ENCODE measurements at regions not wholly inside any gene's neighbourhood (a gene's known extent, or its start where the extent isn't known, plus 50 kb on each side); places are given as distances from the start of the nearest gene placed in this dataset.
"Not testable (repeated sequence)": the region's sequence is repeated elsewhere in the genome, so short reads cannot be mapped to it uniquely, and the experiment has no call there.

GRCh38 chr9:124084087-124084486, 72.5 kb downstream of the LHX2 start:
- ATAC-seq: no peak
- intact Hi-C loops (cut with DNase I): no loop called here
- WGBS: 83% methylated on average over 7 of the region's 7 CpGs

GRCh38 chr9:124087226-124087625, 75.7 kb downstream of the LHX2 start:
- H3K9me3 ChIP-seq (ENCODE audit: control insufficient read depth, low read length): no peaks in the 10 kb centered on the region
- intact Hi-C loops (cut with DNase I): no loop called here
- no peak overlapping the region for H3K4me3 ChIP-seq (ENCODE audit: low read length)
- DNase-seq: no peak
- WGBS: 90% methylated on average over 2 of the region's 2 CpGs
- no peak for ATAC-seq
- H3K4me1 ChIP-seq (ENCODE audit: control insufficient read depth, insufficient read depth, low read length): no peaks in the 10 kb centered on the region
- no peaks in the 10 kb centered on the region for H3K27me3 ChIP-seq (ENCODE audit: control insufficient read depth, insufficient read depth)
- no peak overlapping the region for H3K27ac ChIP-seq (ENCODE audit: low read length)

More at GRCh38 chr9:124084087-124084486, 72.5 kb downstream of the LHX2 start:
- H3K27me3 ChIP-seq (ENCODE audit: control insufficient read depth, insufficient read depth): no peaks in the 10 kb centered on the region
- no peak overlapping the region for H3K27ac ChIP-seq (ENCODE audit: low read length)
- DNase-seq: no peak
- H3K4me1 ChIP-seq (ENCODE audit: control insufficient read depth, insufficient read depth, low read length): no peaks in the 10 kb centered on the region
- no peaks in the 10 kb centered on the region for H3K9me3 ChIP-seq (ENCODE audit: control insufficient read depth, low read length)
- H3K4me3 ChIP-seq (ENCODE audit: low read length): no peak overlapping the region

- Histone ChIP-seq H3K9me3 (ENCODE audit: control insufficient read depth, low read length) (no peaks in the 10 kb centered on the region), H3K4me1 (ENCODE audit: control insufficient read depth, insufficient read depth, low read length) (no peaks in the 10 kb centered on the region), H3K27me3 (ENCODE audit: control insufficient read depth, insufficient read depth) (no peaks in the 10 kb centered on the region), H3K27ac (ENCODE audit: low read length) (no peak overlapping the region), H3K4me3 (ENCODE audit: low read length) (no peak overlapping the region)
- DNase-seq: no peak
- WGBS: 59% methylated on average over 13 of the region's 13 CpGs
- intact Hi-C loops (cut with DNase I): no loop called here
- no peak for ATAC-seq
These were observed 76.9 kb downstream of the LHX2 start for GRCh38 chr9:124088476-124088837.

- 73% methylated on average over 9 of the region's 9 CpGs for WGBS
- H3K27ac ChIP-seq (ENCODE audit: low read length); H3K4me1 ChIP-seq (ENCODE audit: control insufficient read depth, insufficient read depth, low read length); ATAC-seq; H3K4me3 ChIP-seq (ENCODE audit: low read length); H3K9me3 ChIP-seq (ENCODE audit: control insufficient read depth, low read length); H3K27me3 ChIP-seq (ENCODE audit: control insufficient read depth, insufficient read depth); intact Hi-C loops (cut with DNase I); DNase-seq: not testable (repeated sequence)
These were observed 78.3 kb downstream of the LHX2 start for GRCh38 chr9:124089631-124090488.

GRCh38 chr9:124098141-124098905, 86.8 kb downstream of the LHX2 start:
- Histone ChIP-seq H3K4me3 (ENCODE audit: low read length) (no peak overlapping the region), H3K4me1 (ENCODE audit: control insufficient read depth, insufficient read depth, low read length) (no peaks in the 10 kb centered on the region), H3K27ac (ENCODE audit: low read length) (no peak overlapping the region), H3K27me3 (ENCODE audit: control insufficient read depth, insufficient read depth) (no peaks in the 10 kb centered on the region), H3K9me3 (ENCODE audit: control insufficient read depth, low read length) (no peaks in the 10 kb centered on the region)
- ATAC-seq (no peak), DNase-seq (no peak)
- intact Hi-C loops (cut with DNase I): no loop called here
- WGBS: 61% methylated on average over 12 of the region's 12 CpGs

GRCh38 chr9:124099860-124100259, 88.3 kb downstream of the LHX2 start:
- Histone ChIP-seq H3K27me3 (ENCODE audit: control insufficient read depth, insufficient read depth) (no peaks in the 10 kb centered on the region), H3K4me3 (ENCODE audit: low read length) (no peak overlapping the region), H3K4me1 (ENCODE audit: control insufficient read depth, insufficient read depth, low read length) (no peaks in the 10 kb centered on the region), H3K27ac (ENCODE audit: low read length) (no peak overlapping the region), H3K9me3 (ENCODE audit: control insufficient read depth, low read length) (no peaks in the 10 kb centered on the region)
- ATAC-seq: no peak
- WGBS: 72% methylated on average over 6 of the region's 6 CpGs
- DNase-seq: no peak
- intact Hi-C loops (cut with DNase I): no loop called here

GRCh38 chr9:124101215-124101968, 89.8 kb downstream of the LHX2 start:
- no peak overlapping the region for H3K4me3 ChIP-seq (ENCODE audit: low read length)
- intact Hi-C loops (cut with DNase I): no loop called here

GRCh38 chr9:124101969-124102345, 90.4 kb downstream of the LHX2 start:
- 55% methylated on average over 7 of the region's 7 CpGs for WGBS
- no peaks in the 10 kb centered on the region for H3K27me3 ChIP-seq (ENCODE audit: control insufficient read depth, insufficient read depth)
- DNase-seq: no peak

More at GRCh38 chr9:124101215-124101968, 89.8 kb downstream of the LHX2 start:
- WGBS: 63% methylated on average over 6 of the region's 6 CpGs
- H3K9me3 ChIP-seq (ENCODE audit: control insufficient read depth, low read length): no peaks in the 10 kb centered on the region
- H3K27me3 ChIP-seq (ENCODE audit: control insufficient read depth, insufficient read depth): no peaks in the 10 kb centered on the region
- H3K4me1 ChIP-seq (ENCODE audit: control insufficient read depth, insufficient read depth, low read length): no peaks in the 10 kb centered on the region
- no peak for ATAC-seq
- DNase-seq: no peak
- no peak overlapping the region for H3K27ac ChIP-seq (ENCODE audit: low read length)

GRCh38 chr9:124102363-124102762, 90.8 kb downstream of the LHX2 start:
- WGBS: 51% methylated on average over 3 of the region's 3 CpGs
- intact Hi-C loops (cut with DNase I): no loop called here
- H3K4me3 ChIP-seq (ENCODE audit: low read length): no peak overlapping the region
- no peaks in the 10 kb centered on the region for H3K27me3 ChIP-seq (ENCODE audit: control insufficient read depth, insufficient read depth)
- H3K4me1 ChIP-seq (ENCODE audit: control insufficient read depth, insufficient read depth, low read length): no peaks in the 10 kb centered on the region
- no peaks in the 10 kb centered on the region for H3K9me3 ChIP-seq (ENCODE audit: control insufficient read depth, low read length)
- no peak for ATAC-seq
- no peak for DNase-seq
- no peak overlapping the region for H3K27ac ChIP-seq (ENCODE audit: low read length)

More at GRCh38 chr9:124101969-124102345, 90.4 kb downstream of the LHX2 start:
- ATAC-seq: no peak
- Histone ChIP-seq H3K4me1 (ENCODE audit: control insufficient read depth, insufficient read depth, low read length) (no peaks in the 10 kb centered on the region), H3K9me3 (ENCODE audit: control insufficient read depth, low read length) (no peaks in the 10 kb centered on the region), H3K27ac (ENCODE audit: low read length) (no peak overlapping the region), H3K4me3 (ENCODE audit: low read length) (no peak overlapping the region)
- intact Hi-C loops (cut with DNase I): no loop called here

- H3K9me3 ChIP-seq (ENCODE audit: control insufficient read depth, low read length): no peaks in the 10 kb centered on the region
- H3K27ac ChIP-seq (ENCODE audit: low read length): peak overlapping the region; percentile 79
- no peaks in the 10 kb centered on the region for H3K27me3 ChIP-seq (ENCODE audit: control insufficient read depth, insufficient read depth)
- intact Hi-C loops (cut with DNase I): no loop called here
- WGBS: 61% methylated on average over 3 of the region's 3 CpGs
- DNase-seq: peak in 2 of 3 donors; percentile 23 to 77
- peak; percentile 67 to 74 for ATAC-seq
- H3K4me1 ChIP-seq (ENCODE audit: control insufficient read depth, insufficient read depth, low read length): no peaks in the 10 kb centered on the region
- H3K4me3 ChIP-seq (ENCODE audit: low read length): no peak overlapping the region
These were observed 93.7 kb downstream of the LHX2 start for GRCh38 chr9:124105266-124105665.

- Histone ChIP-seq H3K4me1 (ENCODE audit: control insufficient read depth, insufficient read depth, low read length) (no peaks in the 10 kb centered on the region), H3K27me3 (ENCODE audit: control insufficient read depth, insufficient read depth) (no peaks in the 10 kb centered on the region), H3K4me3 (ENCODE audit: low read length) (no peak overlapping the region), H3K9me3 (ENCODE audit: control insufficient read depth, low read length) (no peaks in the 10 kb centered on the region), H3K27ac (ENCODE audit: low read length) (no peak overlapping the region)
- intact Hi-C loops (cut with DNase I): no loop called here
- no peak for ATAC-seq
- DNase-seq: no peak
- 79% methylated on average over 6 of the region's 6 CpGs for WGBS
These were observed 96.6 kb downstream of the LHX2 start for GRCh38 chr9:124108216-124108615.
